K562 (cell line): ENCODE measurements at regions not wholly inside any gene's neighbourhood (a gene's known extent, or its start where the extent isn't known, plus 50 kb on each side); places are given as distances from the start of the nearest gene placed in this dataset.

ENCODE experiments used
- ATAC-seq: fragments of 200-7000 bp; cut with Tn5 transposase; 3 replicates; pipeline ENCODE4 v1.9.1; 2020; ENCODE audit warnings: moderate library complexity
- BruUV-seq: library from RNA; stranded (reverse); fragments of 400-500 nt; replicated peaks from 2 replicates; lab custom pipeline; 2021; lab: Mats Ljungman, UMichigan
- CTCF ChIA-PET: fragments of 300-600 bp; formaldehyde crosslinking; extraction: SDS; loops from one replicate; lab custom pipeline; 2021; ENCODE audit warnings: low intra/inter-chr PET ratio; lab: Yijun Ruan, JAX
- POLR2A ChIA-PET: fragments of 300-600, 350-650 bp; sonication (Branson Sonifier 250); formaldehyde crosslinking; extraction: SDS; loops from one replicate; lab custom pipeline; 2021; ENCODE audit warnings: antibody characterized with exemption, inconsistent platforms; lab: Yijun Ruan, JAX
- DNase-seq, 4 experiments: peaks; one replicate each; pipeline versions ENCODE4 v3.0.0 to v3.0.0-alpha.2; 2011 to 2018; ENCODE audit warnings: low spot score in 3 of 4, mixed read lengths in 3 of 4; ENCODE audit errors: extremely low read depth in 1 of 4
- FAIRE-seq: peaks from 2 replicates; lab custom pipeline; 2011; peaks lifted over from hg19 to GRCh38; lab: Jason Lieb, UNC
- H2AFZ ChIP-seq: 2 replicates; pipeline ENCODE4 v1.6.0; 2011; ENCODE audit warnings: low read depth, low read length, control low read depth, inconsistent platforms
- H3K27ac ChIP-seq: fragments of 200-600 bp; 3 replicates; pipeline ENCODE4 v1.8.0; 2011; ENCODE audit warnings: low read depth, mild to moderate bottlenecking, control low read depth, inconsistent platforms, low read length, moderate library complexity, mixed read lengths; ENCODE audit errors: extremely low read depth
- H3K27me3 ChIP-seq, 2 experiments: fragments of 300-600 bp in 1 of 2; 2 replicates in 1 of 2; 3 replicates in 1 of 2; pipeline versions ENCODE4 v1.6.0 to v1.8.0; 2011; ENCODE audit warnings: inconsistent platforms in 2 of 2, low read length in 2 of 2, mild to moderate bottlenecking in 1 of 2, mixed read lengths in 1 of 2, moderate library complexity in 1 of 2; ENCODE audit not compliant: control insufficient read depth in 2 of 2, insufficient read depth in 2 of 2
- H3K36me3 ChIP-seq: fragments of 300-600 bp; 3 replicates; pipeline ENCODE4 v1.8.0; 2011; ENCODE audit warnings: mild to moderate bottlenecking, low read length, inconsistent platforms; ENCODE audit not compliant: control insufficient read depth, insufficient read depth
- H3K4me1 ChIP-seq, 2 experiments: fragments of 200-600 bp in 1 of 2; replicated peaks in 1 of 2; 2 replicates in 1 of 2; 3 replicates in 1 of 2; pipeline versions ENCODE4 v1.5.1 to v1.8.0; 2011; ENCODE audit warnings: inconsistent platforms in 2 of 2, low read length in 2 of 2, mild to moderate bottlenecking in 1 of 2, mixed read lengths in 1 of 2, moderate library complexity in 1 of 2; ENCODE audit not compliant: control insufficient read depth in 2 of 2, insufficient read depth in 2 of 2
- H3K4me2 ChIP-seq: 2 replicates; pipeline ENCODE4 v1.6.1; 2011; ENCODE audit warnings: low read length, control low read depth, inconsistent platforms, mixed read lengths; ENCODE audit not compliant: insufficient read depth
- H3K4me3 ChIP-seq: fragments of 200-600 bp; sonication (generic), shearing (Covaris generic); 2 replicates; pipeline ENCODE4 v1.5.1; 2016; ENCODE audit warnings: control low read depth, inconsistent platforms
- H3K79me2 ChIP-seq: fragments of 200-600 bp; 3 replicates; pipeline ENCODE4 v1.8.0; 2011; ENCODE audit warnings: low read length, inconsistent platforms; ENCODE audit not compliant: control insufficient read depth, insufficient read depth
- H3K9ac ChIP-seq, 2 experiments: 2 replicates each; pipeline versions ENCODE4 v1.6.0 to v1.6.1; 2011; ENCODE audit warnings: low read depth in 2 of 2, low read length in 2 of 2, control low read depth in 1 of 2, inconsistent platforms in 1 of 2, mild to moderate bottlenecking in 1 of 2, mixed read lengths in 1 of 2; ENCODE audit not compliant: insufficient read depth in 1 of 2
- H3K9me1 ChIP-seq: one replicate; pipeline ENCODE4 v1.6.0; 2011; ENCODE audit warnings: inconsistent platforms, mild to moderate bottlenecking, low read length, moderate library complexity; ENCODE audit not compliant: control insufficient read depth, insufficient read depth
- H3K9me3 ChIP-seq: replicated peaks from 2 replicates; pipeline ENCODE4 v1.5.1; 2011; ENCODE audit warnings: low read depth, low read length, inconsistent platforms; ENCODE audit not compliant: control insufficient read depth, insufficient read depth
- H4K20me1 ChIP-seq: replicated peaks from 2 replicates; pipeline ENCODE4 v1.6.1; 2011; ENCODE audit warnings: low read length, inconsistent platforms, mixed read lengths; ENCODE audit not compliant: control insufficient read depth, insufficient read depth
- MLX ChIP-seq, 2 experiments: fragments of 450-650 bp in 1 of 2; sonication (generic) in 1 of 2; formaldehyde crosslinking; conservative IDR thresholded peaks; 2 replicates each; pipeline versions ENCODE4 v1.4.0 to v1.8.1; 2020 to 2022; ENCODE audit warnings: mild to moderate bottlenecking in 1 of 2, missing genetic modification reagents in 1 of 2
- SIN3A ChIP-seq, 2 experiments: fragments of 150-350 bp in 1 of 2; IDR thresholded peaks; 2 replicates each; pipeline ENCODE4 v1.6.1; 2011 to 2016; ENCODE audit warnings: borderline replicate concordance in 2 of 2, low read depth in 2 of 2, low read length in 2 of 2, mild to moderate bottlenecking in 2 of 2, moderate library complexity in 2 of 2; ENCODE audit not compliant: control insufficient read depth in 1 of 2
- SRSF7 ChIP-seq: fragments of 200-400 bp; formaldehyde crosslinking; optimal IDR thresholded peaks from 2 replicates; pipeline ENCODE3; 2017; ENCODE audit warnings: mild to moderate bottlenecking, low read depth, low read length
- TAF9B ChIP-seq: fragments of 450-650 bp; IDR thresholded peaks from 2 replicates; pipeline ENCODE4 v1.6.1; 2018; ENCODE audit warnings: mild to moderate bottlenecking; ENCODE audit not compliant: partially characterized antibody
- TEAD1 ChIP-seq, 2 experiments: fragments of 450-650 bp in 1 of 2; sonication (generic) in 1 of 2; formaldehyde crosslinking; IDR thresholded peaks; 2 replicates each; pipeline versions ENCODE4 v1.4.0 to v1.8.0; 2020 to 2022; ENCODE audit warnings: mild to moderate bottlenecking in 2 of 2, missing genetic modification reagents in 1 of 2
- ZNF175 ChIP-seq: fragments of 200-800 bp; sonication (Bioruptor generic); IDR thresholded peaks from 2 replicates; pipeline ENCODE4 v1.6.1; 2016; ENCODE audit warnings: low read depth, mild to moderate bottlenecking, missing genetic modification characterization, missing compliant biosample characterization
- WGBS: fragments of 100-300 bp; shearing (Covaris generic); methylation state at CpG from one replicate; pipeline ENCODE4 v1.1.6; 2016; ENCODE audit warnings: low coverage, mixed read lengths; ENCODE audit not compliant: insufficient coverage; ENCODE audit errors: missing lambda C conversion rate; 5-methylcytosine and 5-hydroxymethylcytosine counted together
- in situ Hi-C: fragments of 300-500 bp; cut with MboI; formaldehyde crosslinking; loops from 4 replicates; pipeline ENCODE4 v1.15.0; 2018; ENCODE audit warnings: inconsistent platforms, mixed read lengths
- intact Hi-C: fragments of 100-400 bp; cut with micrococcal nuclease; formaldehyde crosslinking; loops from 2 replicates; pipeline ENCODE4 v1.14.2; 2022
- TF ChIP-seq, protein P1 (sequence below): fragments of 450-650 bp; formaldehyde crosslinking; IDR thresholded peaks from 2 replicates; pipeline ENCODE4 v1.4.0; 2022; ENCODE audit warnings: missing genetic modification characterization
- TF ChIP-seq, protein P2 (sequence below): fragments of 450-650 bp; IDR thresholded peaks from 2 replicates; pipeline ENCODE4 v1.7.0; 2016; ENCODE audit warnings: borderline replicate concordance
- TF ChIP-seq, protein P3 (sequence below): fragments of 250-450 bp; sonication (Bioruptor Pico); IDR thresholded peaks from 2 replicates; pipeline ENCODE4 v1.8.0; 2022; ENCODE audit warnings: moderate library complexity, mild to moderate bottlenecking, inconsistent platforms
- TF ChIP-seq, protein P4 (sequence below), 2 experiments: IDR thresholded peaks; 2 replicates each; pipeline ENCODE4 v1.6.1; 2012; ENCODE audit warnings: improper control_type of control experiment in 2 of 2, low read depth in 2 of 2, low read length in 2 of 2, borderline replicate concordance in 1 of 2

GRCh38 chr5:62198421-62198820, 107.6 kb upstream of the KIF2A start:
- peaks cover 0 to 4% of the 10 kb centered on the region in 2 experiments; a peak in 1 of 5 replicates for H3K27me3 ChIP-seq
- TF ChIP-seq TAF9B: no peak
- TF ChIP-seq, protein P1, sequence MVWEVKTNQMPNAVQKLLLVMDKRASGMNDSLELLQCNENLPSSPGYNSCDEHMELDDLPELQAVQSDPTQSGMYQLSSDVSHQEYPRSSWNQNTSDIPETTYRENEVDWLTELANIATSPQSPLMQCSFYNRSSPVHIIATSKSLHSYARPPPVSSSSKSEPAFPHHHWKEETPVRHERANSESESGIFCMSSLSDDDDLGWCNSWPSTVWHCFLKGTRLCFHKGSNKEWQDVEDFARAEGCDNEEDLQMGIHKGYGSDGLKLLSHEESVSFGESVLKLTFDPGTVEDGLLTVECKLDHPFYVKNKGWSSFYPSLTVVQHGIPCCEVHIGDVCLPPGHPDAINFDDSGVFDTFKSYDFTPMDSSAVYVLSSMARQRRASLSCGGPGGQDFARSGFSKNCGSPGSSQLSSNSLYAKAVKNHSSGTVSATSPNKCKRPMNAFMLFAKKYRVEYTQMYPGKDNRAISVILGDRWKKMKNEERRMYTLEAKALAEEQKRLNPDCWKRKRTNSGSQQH (CRISPR knock-in tag): no peak
- TF ChIP-seq, protein P2, sequence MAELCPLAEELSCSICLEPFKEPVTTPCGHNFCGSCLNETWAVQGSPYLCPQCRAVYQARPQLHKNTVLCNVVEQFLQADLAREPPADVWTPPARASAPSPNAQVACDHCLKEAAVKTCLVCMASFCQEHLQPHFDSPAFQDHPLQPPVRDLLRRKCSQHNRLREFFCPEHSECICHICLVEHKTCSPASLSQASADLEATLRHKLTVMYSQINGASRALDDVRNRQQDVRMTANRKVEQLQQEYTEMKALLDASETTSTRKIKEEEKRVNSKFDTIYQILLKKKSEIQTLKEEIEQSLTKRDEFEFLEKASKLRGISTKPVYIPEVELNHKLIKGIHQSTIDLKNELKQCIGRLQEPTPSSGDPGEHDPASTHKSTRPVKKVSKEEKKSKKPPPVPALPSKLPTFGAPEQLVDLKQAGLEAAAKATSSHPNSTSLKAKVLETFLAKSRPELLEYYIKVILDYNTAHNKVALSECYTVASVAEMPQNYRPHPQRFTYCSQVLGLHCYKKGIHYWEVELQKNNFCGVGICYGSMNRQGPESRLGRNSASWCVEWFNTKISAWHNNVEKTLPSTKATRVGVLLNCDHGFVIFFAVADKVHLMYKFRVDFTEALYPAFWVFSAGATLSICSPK: no peak
- TF ChIP-seq, protein P3, sequence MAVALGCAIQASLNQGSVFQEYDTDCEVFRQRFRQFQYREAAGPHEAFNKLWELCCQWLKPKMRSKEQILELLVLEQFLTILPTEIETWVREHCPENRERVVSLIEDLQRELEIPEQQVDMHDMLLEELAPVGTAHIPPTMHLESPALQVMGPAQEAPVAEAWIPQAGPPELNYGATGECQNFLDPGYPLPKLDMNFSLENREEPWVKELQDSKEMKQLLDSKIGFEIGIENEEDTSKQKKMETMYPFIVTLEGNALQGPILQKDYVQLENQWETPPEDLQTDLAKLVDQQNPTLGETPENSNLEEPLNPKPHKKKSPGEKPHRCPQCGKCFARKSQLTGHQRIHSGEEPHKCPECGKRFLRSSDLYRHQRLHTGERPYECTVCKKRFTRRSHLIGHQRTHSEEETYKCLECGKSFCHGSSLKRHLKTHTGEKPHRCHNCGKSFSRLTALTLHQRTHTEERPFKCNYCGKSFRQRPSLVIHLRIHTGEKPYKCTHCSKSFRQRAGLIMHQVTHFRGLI (CRISPR knock-in tag): no peak
- no peak for TF ChIP-seq ZNF175 (CRISPR knock-in tag)
- no peak for TF ChIP-seq TEAD1 (CRISPR knock-in tag; IDR thresholded peaks at IDR 0.05)
- TF ChIP-seq MLX (CRISPR knock-in tag; conservative IDR thresholded peaks at IDR 0.05): no peak
- no peak for TF ChIP-seq SIN3A (IDR thresholded peaks at IDR 0.05; ENCODE audit: borderline replicate concordance in 2 of 2, control insufficient read depth in 1 of 2, low read depth in 2 of 2, low read length in 2 of 2)
- TF ChIP-seq, protein P4, sequence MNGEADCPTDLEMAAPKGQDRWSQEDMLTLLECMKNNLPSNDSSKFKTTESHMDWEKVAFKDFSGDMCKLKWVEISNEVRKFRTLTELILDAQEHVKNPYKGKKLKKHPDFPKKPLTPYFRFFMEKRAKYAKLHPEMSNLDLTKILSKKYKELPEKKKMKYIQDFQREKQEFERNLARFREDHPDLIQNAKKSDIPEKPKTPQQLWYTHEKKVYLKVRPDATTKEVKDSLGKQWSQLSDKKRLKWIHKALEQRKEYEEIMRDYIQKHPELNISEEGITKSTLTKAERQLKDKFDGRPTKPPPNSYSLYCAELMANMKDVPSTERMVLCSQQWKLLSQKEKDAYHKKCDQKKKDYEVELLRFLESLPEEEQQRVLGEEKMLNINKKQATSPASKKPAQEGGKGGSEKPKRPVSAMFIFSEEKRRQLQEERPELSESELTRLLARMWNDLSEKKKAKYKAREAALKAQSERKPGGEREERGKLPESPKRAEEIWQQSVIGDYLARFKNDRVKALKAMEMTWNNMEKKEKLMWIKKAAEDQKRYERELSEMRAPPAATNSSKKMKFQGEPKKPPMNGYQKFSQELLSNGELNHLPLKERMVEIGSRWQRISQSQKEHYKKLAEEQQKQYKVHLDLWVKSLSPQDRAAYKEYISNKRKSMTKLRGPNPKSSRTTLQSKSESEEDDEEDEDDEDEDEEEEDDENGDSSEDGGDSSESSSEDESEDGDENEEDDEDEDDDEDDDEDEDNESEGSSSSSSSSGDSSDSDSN (IDR thresholded peaks at IDR 0.05; ENCODE audit: borderline replicate concordance in 1 of 2, low read depth in 2 of 2, low read length in 2 of 2): no peak
- no peak for TF ChIP-seq SRSF7
- ATAC-seq (no peak), DNase-seq (no peak), FAIRE-seq (no peak)
- H3K27ac ChIP-seq: no peak overlapping the region
- ChIA-PET POLR2A (interaction anchor here (0.5 to 1.7 kb wide), 2 partner anchors 10 to 129 kb away, joined by 3 to 10 read pairs; no protein-coding TSS in a partner anchor), CTCF (interaction anchor here (0.6 kb wide), 1 partner anchor 455 kb away, joined by 3 read pairs; no protein-coding TSS in a partner anchor)
- no peak overlapping the region for H2AFZ ChIP-seq
- no peaks in the 10 kb centered on the region for H3K9me1 ChIP-seq
- H3K4me3 ChIP-seq: no peak overlapping the region
- H3K4me1 ChIP-seq: peaks cover 0 to 9% of the 10 kb centered on the region in 2 experiments; a peak in 1 of 5 replicates
- no peaks in the 10 kb centered on the region for H4K20me1 ChIP-seq
- intact Hi-C loops (no loop called here), in situ Hi-C loops (loop anchor here (25.0 kb wide), 1 partner anchor 589 kb away; no protein-coding TSS in a partner anchor)
- BruUV-seq: no TSS peak
- 0% methylated on average over 2 of the region's 2 CpGs for WGBS
- H3K9ac ChIP-seq: no peak overlapping the region
- no peaks in the 10 kb centered on the region for H3K36me3 ChIP-seq
- no peaks in the 10 kb centered on the region for H3K9me3 ChIP-seq
- H3K4me2 ChIP-seq: no peak overlapping the region
- no peaks in the 10 kb centered on the region for H3K79me2 ChIP-seq
